HG02884 (cell line): ENCODE measurements at regions not wholly inside any gene's neighbourhood (a gene's known extent, or its start where the extent isn't known, plus 50 kb on each side); places are given as distances from the start of the nearest gene placed in this dataset.

Experiments used
- ATAC-seq: cut with Tn5 transposase; IDR thresholded peaks from one replicate; pipeline ENCODE4 v1.9.1; 2021; ENCODE audit warnings: mild to moderate bottlenecking, moderate library complexity; ENCODE audit not compliant: unreplicated experiment

GRCh38 chr5:2255915-2256690 is 373.4 kb upstream of the IRX4 start:
- no peak for ATAC-seq

DNA sequence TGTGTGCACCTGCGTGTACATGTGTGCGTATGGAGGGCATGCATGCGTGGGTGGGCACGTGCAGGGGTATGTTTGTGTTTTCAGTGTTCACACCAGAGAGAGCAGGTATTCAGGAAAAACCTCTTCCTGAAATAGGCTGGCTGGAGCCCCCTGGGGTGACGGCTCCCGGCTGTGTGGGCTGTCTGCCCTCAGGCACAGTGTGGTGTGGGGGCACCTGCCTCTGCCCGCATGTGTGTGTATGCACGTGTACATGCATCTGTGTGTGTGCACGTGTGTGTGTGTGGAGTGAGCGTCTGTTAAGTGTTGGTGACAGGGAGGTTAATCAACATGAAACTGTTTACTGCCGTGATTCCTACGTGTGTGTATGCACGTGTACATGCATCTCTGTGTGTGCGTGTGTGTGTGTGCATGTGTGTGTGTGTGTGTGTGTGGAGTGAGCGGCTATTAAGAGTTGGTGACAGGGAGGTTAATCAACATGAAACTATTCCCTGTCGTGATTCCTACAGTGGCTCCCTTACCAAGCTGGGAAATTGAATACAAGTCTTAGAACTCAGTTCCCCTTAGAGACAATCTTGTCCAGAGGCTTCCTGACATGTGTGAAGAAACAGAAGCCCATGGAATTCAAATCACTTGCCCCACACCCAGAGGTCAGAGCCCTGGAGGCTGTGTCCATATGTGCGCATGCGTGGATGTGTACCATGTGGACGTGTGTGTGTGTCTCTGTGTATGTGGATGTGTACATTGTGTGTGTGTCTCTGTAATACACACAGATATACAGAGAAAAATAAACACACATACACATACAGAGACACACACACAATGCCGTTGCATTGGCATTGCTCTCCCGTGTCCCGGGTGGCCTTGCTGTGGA is 372.4 kb upstream of the IRX4 start:
- ATAC-seq: no peak

DNA sequence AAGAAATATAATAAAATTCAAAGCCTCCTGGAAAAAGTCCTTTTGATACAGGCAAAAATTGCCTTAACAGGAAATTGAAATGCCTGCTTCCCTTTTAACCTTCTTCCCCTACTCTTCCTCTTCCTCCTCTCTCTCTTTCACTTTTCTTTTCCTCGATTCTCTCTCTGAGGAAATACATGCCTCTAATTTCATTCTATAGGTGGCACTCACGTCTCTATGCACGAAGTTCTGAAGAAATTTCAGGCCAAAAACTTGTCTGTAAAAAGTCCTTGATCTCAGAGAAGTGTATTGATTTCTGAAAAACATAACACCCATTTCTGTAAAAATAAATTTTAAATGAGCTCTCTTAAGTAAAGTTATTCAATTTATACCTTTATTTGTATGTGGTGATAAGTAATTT is 371.7 kb upstream of the IRX4 start:
- ATAC-seq: no peak

GRCh38 chr5:2253040-2253975 is 370.6 kb upstream of the IRX4 start:
- no peak for ATAC-seq

GRCh38 chr5:2251751-2252150 is 369.0 kb upstream of the IRX4 start:
- ATAC-seq: no peak

- ATAC-seq: no peak
Measured at GRCh38 chr5:2251298-2251697, 368.6 kb upstream of the IRX4 start.

- no peak for ATAC-seq
Measured at GRCh38 chr5:2250365-2250950, 367.7 kb upstream of the IRX4 start.

GRCh38 chr5:2249442-2249841 is 366.7 kb upstream of the IRX4 start:
- ATAC-seq: no peak

DNA sequence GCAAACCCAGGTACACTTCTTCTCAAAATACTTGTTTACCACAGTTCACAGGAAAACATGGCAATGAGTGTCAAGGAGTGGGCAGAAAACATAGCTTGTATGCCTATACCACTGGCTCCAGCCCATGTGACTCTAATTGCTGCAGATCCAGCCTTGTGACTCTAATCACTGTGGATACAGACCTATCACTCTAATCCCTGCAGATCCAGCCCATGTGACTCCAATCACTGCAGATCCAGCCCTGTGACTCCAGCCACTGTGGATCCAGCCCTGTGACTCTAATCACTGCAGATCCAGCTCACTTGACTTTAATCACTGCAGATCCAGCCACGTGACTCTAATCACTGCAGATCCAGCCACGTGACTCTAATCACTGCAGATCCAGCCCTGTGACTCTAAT is 366.3 kb upstream of the IRX4 start:
- no peak for ATAC-seq

- no peak for ATAC-seq
Measured at GRCh38 chr5:2242539-2242938, 359.8 kb upstream of the IRX4 start.

- ATAC-seq: no peak
Measured at GRCh38 chr5:2241842-2242241, 359.1 kb upstream of the IRX4 start.

- ATAC-seq: no peak
Measured at GRCh38 chr5:2240118-2240904, 357.6 kb upstream of the IRX4 start.

DNA sequence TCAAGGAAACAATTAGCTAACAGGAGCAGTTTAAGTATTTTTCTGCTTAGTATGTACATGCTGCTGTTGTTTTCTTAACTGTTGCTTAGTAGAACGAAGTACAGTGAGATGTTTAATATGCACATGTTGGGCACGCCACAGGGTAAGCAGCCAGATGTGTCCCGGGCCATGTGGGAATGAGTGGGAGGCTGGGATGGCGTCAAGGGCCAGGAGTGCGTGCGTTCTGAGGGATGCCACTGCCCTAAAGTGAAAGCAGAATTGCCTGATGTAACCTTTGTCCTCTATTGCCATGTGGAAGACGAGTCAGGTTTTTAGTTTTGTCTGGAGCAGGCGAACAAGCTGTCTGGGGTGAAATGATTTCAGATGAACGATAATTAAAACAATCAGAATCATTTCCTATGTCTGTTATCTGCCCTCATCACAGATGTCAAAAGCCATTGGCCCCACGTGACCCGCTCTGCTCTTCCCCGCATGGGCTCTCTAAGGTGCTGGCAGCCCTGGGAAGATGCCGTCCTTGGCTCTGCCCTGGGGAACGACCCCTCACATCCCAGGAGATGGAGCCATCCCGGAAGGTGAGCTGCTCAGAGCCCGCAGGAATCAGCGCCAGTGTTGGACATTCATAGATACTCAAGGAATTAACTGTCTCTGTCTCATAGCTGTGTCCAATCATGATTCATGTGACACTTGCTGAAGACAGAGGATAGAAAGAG is 356.6 kb upstream of the IRX4 start:
- no peak for ATAC-seq

DNA sequence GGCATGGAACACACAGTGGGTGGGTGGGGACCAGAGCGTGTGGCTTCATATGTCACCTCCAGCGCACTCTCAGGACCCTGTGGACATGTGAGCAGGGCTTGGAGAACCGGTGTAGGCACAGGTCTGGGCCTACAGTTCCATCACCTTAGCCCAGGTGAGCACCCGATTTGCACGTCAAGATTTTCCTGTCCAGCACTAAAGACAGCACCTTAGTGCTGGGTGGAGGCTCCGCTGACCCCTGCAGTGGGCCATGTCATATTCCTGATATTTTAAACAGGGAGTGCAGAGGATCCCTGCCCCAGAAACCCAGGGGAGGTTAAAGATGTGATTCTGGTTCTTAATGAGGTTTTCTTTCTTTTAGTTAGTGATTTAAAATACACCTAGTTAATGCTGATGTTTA is 356.0 kb upstream of the IRX4 start:
- ATAC-seq: no peak

- no peak for ATAC-seq
Measured at GRCh38 chr5:2227433-2227832, 344.7 kb upstream of the IRX4 start.

DNA sequence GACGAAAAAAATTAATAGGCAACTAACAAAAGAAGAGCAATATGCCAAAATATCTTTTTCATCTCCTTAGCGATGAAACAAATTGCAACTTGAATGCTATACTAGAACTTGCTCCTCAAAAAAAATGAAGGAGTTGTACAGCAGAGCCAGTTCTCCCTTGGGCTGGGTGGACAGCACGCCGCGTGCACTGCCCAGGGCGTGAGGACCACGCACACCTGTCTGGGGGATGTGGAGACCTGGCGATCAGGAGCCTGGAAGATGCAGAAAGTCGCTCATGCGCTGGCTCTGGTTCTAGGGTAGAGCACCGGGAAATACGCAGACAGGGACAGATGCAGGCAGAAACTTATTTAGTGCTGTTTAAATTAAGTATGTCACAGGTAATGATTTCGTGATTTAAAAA is 342.0 kb upstream of the IRX4 start:
- ATAC-seq: no peak

- no peak for ATAC-seq
Measured at GRCh38 chr5:2223303-2223702, 340.6 kb upstream of the IRX4 start.

GRCh38 chr5:2222246-2222992 is 339.7 kb upstream of the IRX4 start:
- ATAC-seq: no peak

- ATAC-seq: no peak
Measured at GRCh38 chr5:2221450-2221849, 338.7 kb upstream of the IRX4 start.
